ENCODE measurements at regions not wholly inside any gene's neighbourhood (a gene's known extent, or its start where the extent isn't known, plus 50 kb on each side); places are given as distances from the start of the nearest gene placed in this dataset.
"Not testable (repeated sequence)": the region's sequence is repeated elsewhere in the genome, so short reads cannot be mapped to it uniquely, and the experiment has no call there.

- DNase-seq (ENCODE audit: low read depth in 3 of 3, low spot score in 2 of 3) = no peak
These were observed 680.9 kb downstream of the IRS1 start for GRCh38 chr2:226118471-226119429.

GRCh38 chr2:226117510-226118065 is 682.0 kb downstream of the IRS1 start:
- DNase-seq (ENCODE audit: low read depth in 3 of 3, low spot score in 2 of 3) = no peak

GRCh38 chr2:226116346-226116745 is 683.3 kb downstream of the IRS1 start:
- DNase-seq (ENCODE audit: low read depth in 3 of 3, low spot score in 2 of 3) = no peak

GRCh38 chr2:226115832-226116200 is 683.8 kb downstream of the IRS1 start:
- no peak for DNase-seq (ENCODE audit: low read depth in 3 of 3, low spot score in 2 of 3)

- no peak for DNase-seq (ENCODE audit: low read depth in 3 of 3, low spot score in 2 of 3)
These were observed 684.4 kb downstream of the IRS1 start for GRCh38 chr2:226115102-226115831.

- no peak for DNase-seq (ENCODE audit: low read depth in 3 of 3, low spot score in 2 of 3)
These were observed 685.2 kb downstream of the IRS1 start for GRCh38 chr2:226114436-226114835.

- DNase-seq (ENCODE audit: low read depth in 3 of 3, low spot score in 2 of 3) = no peak
These were observed 699.6 kb downstream of the NYAP2 start for GRCh38 chr2:226098861-226099745.

GRCh38 chr2:226095058-226095457 is 695.5 kb downstream of the NYAP2 start:
- DNase-seq (ENCODE audit: low read depth in 3 of 3, low spot score in 2 of 3) = no peak

- no peak for DNase-seq (ENCODE audit: low read depth in 3 of 3, low spot score in 2 of 3)
These were observed 693.9 kb downstream of the NYAP2 start for GRCh38 chr2:226093364-226093763.

GRCh38 chr2:226088366-226088674 is 688.8 kb downstream of the NYAP2 start:
- DNase-seq (ENCODE audit: low read depth in 3 of 3, low spot score in 2 of 3) = no peak

GRCh38 chr2:226087505-226088365 is 688.2 kb downstream of the NYAP2 start:
- no peak for DNase-seq (ENCODE audit: low read depth in 3 of 3, low spot score in 2 of 3)

- DNase-seq (ENCODE audit: low read depth in 3 of 3, low spot score in 2 of 3) = no peak
These were observed 687.5 kb downstream of the NYAP2 start for GRCh38 chr2:226087051-226087450.

GRCh38 chr2:226086190-226086589 is 686.7 kb downstream of the NYAP2 start:
- no peak for DNase-seq (ENCODE audit: low read depth in 3 of 3, low spot score in 2 of 3)

- not testable (repeated sequence) for DNase-seq (ENCODE audit: low read depth in 3 of 3, low spot score in 2 of 3)
These were observed 685.9 kb downstream of the NYAP2 start for GRCh38 chr2:226085425-226085824.

GRCh38 chr2:226080334-226080733 is 680.8 kb downstream of the NYAP2 start:
- no peak for DNase-seq (ENCODE audit: low read depth in 3 of 3, low spot score in 2 of 3)

GRCh38 chr2:226079671-226080181 is 680.2 kb downstream of the NYAP2 start:
- DNase-seq (ENCODE audit: low read depth in 3 of 3, low spot score in 2 of 3) = no peak

GRCh38 chr2:226079196-226079595 is 679.7 kb downstream of the NYAP2 start:
- no peak for DNase-seq (ENCODE audit: low read depth in 3 of 3, low spot score in 2 of 3)

- no peak for DNase-seq (ENCODE audit: low read depth in 3 of 3, low spot score in 2 of 3)
These were observed 679.2 kb downstream of the NYAP2 start for GRCh38 chr2:226078666-226079065.

- DNase-seq (ENCODE audit: low read depth in 3 of 3, low spot score in 2 of 3) = no peak
These were observed 678.3 kb downstream of the NYAP2 start for GRCh38 chr2:226077841-226078240.

GRCh38 chr2:226077031-226077430 is 677.5 kb downstream of the NYAP2 start:
- no peak for DNase-seq (ENCODE audit: low read depth in 3 of 3, low spot score in 2 of 3)
